Esophagus squamous epithelium (tissue), 5 donors: ENCODE measurements at regions not wholly inside any gene's neighbourhood (a gene's known extent, or its start where the extent isn't known, plus 50 kb on each side); places are given as distances from the start of the nearest gene placed in this dataset.
"Not testable (repeated sequence)": the region's sequence is repeated elsewhere in the genome, so short reads cannot be mapped to it uniquely, and the experiment has no call there.

Experiments used
- DNase-seq: peaks from one replicate; lab custom pipeline; 2025; lab: John Stamatoyannopoulos, UW
- H3K27ac ChIP-seq, 4 donors: fragments of 200-600 bp; sonication (generic); one replicate each; pipeline ENCODE4 v1.5.1; 2016 to 2019; ENCODE audit warnings: mild to moderate bottlenecking in 1 of 4
- H3K27me3 ChIP-seq, 4 donors: fragments of 200-600 bp; sonication (generic); 1 replicate in 3 of 4; 2 replicates in 1 of 4; pipeline versions ENCODE4 v1.5.1 to v1.6.0; 2017 to 2021; ENCODE audit warnings: antibody characterized with exemption in 1 of 4
- H3K36me3 ChIP-seq, 3 donors: fragments of 200-600 bp; sonication (generic); one replicate each; pipeline ENCODE4 v1.5.1; 2016 to 2019
- H3K4me1 ChIP-seq, 3 donors: fragments of 200-600 bp; sonication (generic); one replicate each; pipeline ENCODE4 v1.5.1; 2017 to 2019
- H3K4me3 ChIP-seq, 4 donors: fragments of 200-600 bp; sonication (generic); 1 replicate in 3 of 4; 2 replicates in 1 of 4; pipeline ENCODE4 v1.5.1; 2016 to 2019; ENCODE audit warnings: mild to moderate bottlenecking in 2 of 4, moderate library complexity in 1 of 4
- H3K9me3 ChIP-seq, 3 donors: fragments of 200-600 bp; sonication (generic); one replicate each; pipeline ENCODE4 v1.5.1; 2016 to 2019
- CTCF ChIP-seq, 6 experiments: fragments of 450-650 bp in 4 of 6; fragments of 200-600 bp in 2 of 6; sonication (generic) in 2 of 6; IDR thresholded peaks; one replicate each; pipeline ENCODE4 v1.5.1; 2016 to 2019; ENCODE audit warnings: antibody characterized with exemption in 6 of 6, mild to moderate bottlenecking in 4 of 6, moderate library complexity in 4 of 6
- POLR2A ChIP-seq, 4 donors: fragments of 450-650 bp; IDR thresholded peaks; one replicate each; pipeline ENCODE4 v1.6.1; 2017; ENCODE audit warnings: antibody characterized with exemption in 4 of 4, mild to moderate bottlenecking in 4 of 4, moderate library complexity in 3 of 4
- WGBS, 2 donors: methylation state at CpG; one replicate each; pipeline ENCODE4 v1.1.5; 2018; 5-methylcytosine and 5-hydroxymethylcytosine counted together
- intact Hi-C: fragments of 100-400 bp; cut with DNase I; formaldehyde crosslinking; loops from one replicate; pipeline ENCODE4 v1.15.0; 2022
- donor health status: DM: yes; HTN: yes; CAD: no.

- intact Hi-C loops = no loop called here
- Histone ChIP-seq H3K4me3 (no peak overlapping the region), H3K9me3 (no peaks in the 10 kb centered on the region), H3K27me3 (no peaks in the 10 kb centered on the region), H3K36me3 (no peaks in the 10 kb centered on the region), H3K4me1 (no peaks in the 10 kb centered on the region), H3K27ac (no peak overlapping the region)
- no peak for DNase-seq
- WGBS, 2 donors = 24 to 34% methylated on average over 2 of the region's 2 CpGs
- TF ChIP-seq POLR2A (IDR thresholded peaks at IDR 0.05) = no peak
- TF ChIP-seq CTCF (IDR thresholded peaks at IDR 0.05) = no peak
Measured at GRCh38 chr5:86546044-86546443, 71.7 kb upstream of the COX7C start.

- Histone ChIP-seq H3K36me3 (no peaks in the 10 kb centered on the region), H3K27ac (no peak overlapping the region), H3K27me3 (no peaks in the 10 kb centered on the region), H3K4me3 (no peak overlapping the region), H3K4me1 (no peaks in the 10 kb centered on the region), H3K9me3 (no peaks in the 10 kb centered on the region)
- intact Hi-C loops = no loop called here
- no peak for DNase-seq
- no peak for TF ChIP-seq POLR2A (IDR thresholded peaks at IDR 0.05)
- no peak for TF ChIP-seq CTCF (IDR thresholded peaks at IDR 0.05)
- WGBS, 2 donors = 77 to 79% methylated on average over 4 of the region's 4 CpGs
Measured at GRCh38 chr5:86546582-86546981, 71.2 kb upstream of the COX7C start.

GRCh38 chr5:86554638-86555037 lies 63.1 kb upstream of the COX7C start:
- Histone ChIP-seq H3K36me3 (no peaks in the 10 kb centered on the region), H3K27me3 (no peaks in the 10 kb centered on the region), H3K9me3 (no peaks in the 10 kb centered on the region), H3K27ac (no peak overlapping the region), H3K4me3 (no peak overlapping the region), H3K4me1 (no peaks in the 10 kb centered on the region)
- 60 to 79% methylated on average over 1 of the region's 1 CpG for WGBS, 2 donors
- no peak for DNase-seq
- TF ChIP-seq CTCF (IDR thresholded peaks at IDR 0.05) = no peak
- TF ChIP-seq POLR2A (IDR thresholded peaks at IDR 0.05) = no peak
- intact Hi-C loops = no loop called here

- Histone ChIP-seq H3K4me3 (no peak overlapping the region), H3K4me1 (no peaks in the 10 kb centered on the region), H3K27me3 (no peaks in the 10 kb centered on the region), H3K9me3 (no peaks in the 10 kb centered on the region), H3K27ac (no peak overlapping the region), H3K36me3 (no peaks in the 10 kb centered on the region)
- TF ChIP-seq CTCF (IDR thresholded peaks at IDR 0.05) (no peak), POLR2A (IDR thresholded peaks at IDR 0.05) (no peak)
- DNase-seq = no peak
- intact Hi-C loops = no loop called here
Measured at GRCh38 chr5:86557920-86558319, 59.8 kb upstream of the COX7C start.

- TF ChIP-seq CTCF (IDR thresholded peaks at IDR 0.05) (no peak), POLR2A (IDR thresholded peaks at IDR 0.05) (no peak)
- WGBS, 2 donors = 52 to 61% methylated on average over 8 of the region's 8 CpGs
Measured at GRCh38 chr5:86565197-86565789, 52.4 kb upstream of the COX7C start.

GRCh38 chr5:86566030-86566429 lies 51.7 kb upstream of the COX7C start:
- intact Hi-C loops, H3K9me3 ChIP-seq, H3K27me3 ChIP-seq, H3K4me3 ChIP-seq, H3K36me3 ChIP-seq, DNase-seq, H3K4me1 ChIP-seq, H3K27ac ChIP-seq: not testable (repeated sequence)
- 33 to 36% methylated on average over 1 to 3 of the region's 3 CpGs for WGBS, 2 donors

More at GRCh38 chr5:86565197-86565789, 52.4 kb upstream of the COX7C start:
- H3K27ac ChIP-seq = no peak overlapping the region
- DNase-seq = no peak
- intact Hi-C loops = no loop called here
- H3K27me3 ChIP-seq = no peaks in the 10 kb centered on the region
- H3K4me3 ChIP-seq = no peak overlapping the region
- H3K36me3 ChIP-seq = no peaks in the 10 kb centered on the region
- H3K9me3 ChIP-seq = no peaks in the 10 kb centered on the region
- H3K4me1 ChIP-seq = no peaks in the 10 kb centered on the region
